ENCODE measurements at regions not wholly inside any gene's neighbourhood (a gene's known extent, or its start where the extent isn't known, plus 50 kb on each side); places are given as distances from the start of the nearest gene placed in this dataset.

GRCh38 chr5:176714067-176714466, 66.8 kb downstream of the TSPAN17 start:
- H3K36me3 ChIP-seq (ENCODE audit: low read length), result no peaks in the 10 kb centered on the region
- H3F3A ChIP-seq (ENCODE audit: insufficient read depth), result no peaks in the 10 kb centered on the region
- H3K79me2 ChIP-seq (ENCODE audit: insufficient read depth, low read length), result no peaks in the 10 kb centered on the region
- H3K4me2 ChIP-seq (ENCODE audit: low read depth, low read length, poor library complexity, severe bottlenecking), result no peak overlapping the region
- no peak overlapping the region for H3K27ac ChIP-seq (ENCODE audit: low read depth, low read length)
- H3K9me3 ChIP-seq (ENCODE audit: insufficient read depth, low read length), result no peaks in the 10 kb centered on the region
- no peak overlapping the region for H3K9ac ChIP-seq (ENCODE audit: low read length)
- H3K27me3 ChIP-seq (ENCODE audit: low read length), result 0 out of 2 replicates have a peak, but pooled peaks cover 2% of the 10 kb centered on the region
- TF ChIP-seq EZH2phosphoT487 (conservative IDR thresholded peaks at IDR 0.05; ENCODE audit: low read length), result no peak
- TF ChIP-seq CTCF (IDR thresholded peaks at IDR 0.05; ENCODE audit: insufficient read depth, low read length, poor library complexity, severe bottlenecking), result no peak
- H3K9me2 ChIP-seq (replicated peaks; ENCODE audit: insufficient read depth, low read length), result no peaks in the 10 kb centered on the region
- H4K20me1 ChIP-seq (ENCODE audit: low read depth, low read length), result no peaks in the 10 kb centered on the region
- no peak overlapping the region for H3K4me3 ChIP-seq (ENCODE audit: insufficient read depth, low read length, poor library complexity, severe bottlenecking)
- no peak overlapping the region for H2AFZ ChIP-seq (ENCODE audit: low read depth, low read length, severe bottlenecking)

GRCh38 chr5:176716320-176716719, 69.0 kb downstream of the TSPAN17 start:
- Histone ChIP-seq H3K36me3 (ENCODE audit: low read length) (no peaks in the 10 kb centered on the region), H3K79me2 (ENCODE audit: insufficient read depth, low read length) (no peaks in the 10 kb centered on the region), H4K20me1 (ENCODE audit: low read depth, low read length) (no peaks in the 10 kb centered on the region), H3K9ac (ENCODE audit: low read length) (no peak overlapping the region), H3K9me2 (replicated peaks; ENCODE audit: insufficient read depth, low read length) (no peaks in the 10 kb centered on the region), H3F3A (ENCODE audit: insufficient read depth) (no peaks in the 10 kb centered on the region), H3K27ac (ENCODE audit: low read depth, low read length) (no peak overlapping the region), H3K27me3 (ENCODE audit: low read length) (0 out of 2 replicates have a peak, but pooled peaks cover 2% of the 10 kb centered on the region), H3K9me3 (ENCODE audit: insufficient read depth, low read length) (no peaks in the 10 kb centered on the region), H3K4me2 (ENCODE audit: low read depth, low read length, poor library complexity, severe bottlenecking) (no peak overlapping the region), H2AFZ (ENCODE audit: low read depth, low read length, severe bottlenecking) (no peak overlapping the region), H3K4me3 (ENCODE audit: insufficient read depth, low read length, poor library complexity, severe bottlenecking) (no peak overlapping the region)
- TF ChIP-seq CTCF (IDR thresholded peaks at IDR 0.05; ENCODE audit: insufficient read depth, low read length, poor library complexity, severe bottlenecking), result no peak
- TF ChIP-seq EZH2phosphoT487 (conservative IDR thresholded peaks at IDR 0.05; ENCODE audit: low read length), result no peak

GRCh38 chr5:176719113-176719739, 71.9 kb downstream of the TSPAN17 start:
- no peak overlapping the region for H3K4me3 ChIP-seq (ENCODE audit: insufficient read depth, low read length, poor library complexity, severe bottlenecking)
- H3K9ac ChIP-seq (ENCODE audit: low read length), result no peak overlapping the region
- H3K27ac ChIP-seq (ENCODE audit: low read depth, low read length), result no peak overlapping the region
- H3K79me2 ChIP-seq (ENCODE audit: insufficient read depth, low read length), result no peaks in the 10 kb centered on the region
- TF ChIP-seq CTCF (IDR thresholded peaks at IDR 0.05; ENCODE audit: insufficient read depth, low read length, poor library complexity, severe bottlenecking) (no peak), EZH2phosphoT487 (conservative IDR thresholded peaks at IDR 0.05; ENCODE audit: low read length) (no peak)
- H4K20me1 ChIP-seq (ENCODE audit: low read depth, low read length), result no peaks in the 10 kb centered on the region
- H3K27me3 ChIP-seq (ENCODE audit: low read length), result 0 out of 2 replicates have a peak, but pooled peaks cover 2% of the 10 kb centered on the region
- no peak overlapping the region for H3K4me2 ChIP-seq (ENCODE audit: low read depth, low read length, poor library complexity, severe bottlenecking)
- no peaks in the 10 kb centered on the region for H3K9me3 ChIP-seq (ENCODE audit: insufficient read depth, low read length)
- H2AFZ ChIP-seq (ENCODE audit: low read depth, low read length, severe bottlenecking), result no peak overlapping the region
- no peaks in the 10 kb centered on the region for H3K9me2 ChIP-seq (replicated peaks; ENCODE audit: insufficient read depth, low read length)
- H3K36me3 ChIP-seq (ENCODE audit: low read length), result no peaks in the 10 kb centered on the region
- no peaks in the 10 kb centered on the region for H3F3A ChIP-seq (ENCODE audit: insufficient read depth)
